ENCODE measurements at regions not wholly inside any gene's neighbourhood (a gene's known extent, or its start where the extent isn't known, plus 50 kb on each side); places are given as distances from the start of the nearest gene placed in this dataset.

DNA sequence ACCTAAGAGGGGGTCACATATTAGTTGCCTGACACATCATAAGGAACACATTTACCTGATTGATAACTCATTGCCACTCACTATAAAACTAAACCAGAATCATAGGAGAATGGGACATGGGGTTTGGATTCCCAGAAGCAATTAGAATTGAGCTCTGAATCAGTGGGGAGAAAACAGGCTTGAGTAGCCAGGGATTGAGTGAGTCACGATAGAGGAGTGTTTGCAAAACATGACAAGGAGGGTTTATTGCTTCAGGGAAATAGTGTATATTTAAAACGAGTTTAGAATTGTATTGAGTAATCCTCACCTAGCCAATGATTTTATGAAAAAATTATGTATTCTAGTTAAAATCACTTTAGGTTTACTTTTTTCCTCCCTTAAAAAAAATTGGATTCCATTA lies 101.1 kb upstream of the THRB start:
- no peak overlapping the region for H3K4me3 ChIP-seq (ENCODE audit: low read depth, low read length)
- TF ChIP-seq, protein P1, sequence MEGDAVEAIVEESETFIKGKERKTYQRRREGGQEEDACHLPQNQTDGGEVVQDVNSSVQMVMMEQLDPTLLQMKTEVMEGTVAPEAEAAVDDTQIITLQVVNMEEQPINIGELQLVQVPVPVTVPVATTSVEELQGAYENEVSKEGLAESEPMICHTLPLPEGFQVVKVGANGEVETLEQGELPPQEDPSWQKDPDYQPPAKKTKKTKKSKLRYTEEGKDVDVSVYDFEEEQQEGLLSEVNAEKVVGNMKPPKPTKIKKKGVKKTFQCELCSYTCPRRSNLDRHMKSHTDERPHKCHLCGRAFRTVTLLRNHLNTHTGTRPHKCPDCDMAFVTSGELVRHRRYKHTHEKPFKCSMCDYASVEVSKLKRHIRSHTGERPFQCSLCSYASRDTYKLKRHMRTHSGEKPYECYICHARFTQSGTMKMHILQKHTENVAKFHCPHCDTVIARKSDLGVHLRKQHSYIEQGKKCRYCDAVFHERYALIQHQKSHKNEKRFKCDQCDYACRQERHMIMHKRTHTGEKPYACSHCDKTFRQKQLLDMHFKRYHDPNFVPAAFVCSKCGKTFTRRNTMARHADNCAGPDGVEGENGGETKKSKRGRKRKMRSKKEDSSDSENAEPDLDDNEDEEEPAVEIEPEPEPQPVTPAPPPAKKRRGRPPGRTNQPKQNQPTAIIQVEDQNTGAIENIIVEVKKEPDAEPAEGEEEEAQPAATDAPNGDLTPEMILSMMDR (IDR thresholded peaks at IDR 0.05; ENCODE audit: low read depth, low read length, missing control alignments) = no peak
- no peak for DNase-seq (ENCODE audit: low read depth)

DNA sequence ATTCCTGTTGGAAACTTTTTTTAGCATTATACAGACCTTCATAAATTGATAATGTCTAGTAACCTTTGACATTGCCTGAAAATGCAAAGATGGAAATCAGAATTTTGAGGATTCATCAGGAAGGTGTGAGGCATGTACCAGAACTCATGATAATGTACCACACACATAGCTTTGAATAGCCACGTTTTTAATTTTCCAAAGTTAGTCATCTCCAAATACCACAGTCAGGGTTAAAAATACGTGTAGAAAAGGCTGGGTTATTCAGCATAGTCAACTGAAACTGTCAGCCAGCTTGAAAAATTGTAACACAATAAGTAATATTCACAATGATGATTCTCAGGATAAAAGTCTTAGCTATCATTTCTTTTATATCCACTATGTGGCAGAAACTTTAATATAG lies 102.0 kb upstream of the THRB start:
- H3K4me3 ChIP-seq (ENCODE audit: low read depth, low read length) = no peak overlapping the region
- no peak for DNase-seq (ENCODE audit: low read depth)
- TF ChIP-seq, protein P1 (IDR thresholded peaks at IDR 0.05; ENCODE audit: low read depth, low read length, missing control alignments) = no peak

DNA sequence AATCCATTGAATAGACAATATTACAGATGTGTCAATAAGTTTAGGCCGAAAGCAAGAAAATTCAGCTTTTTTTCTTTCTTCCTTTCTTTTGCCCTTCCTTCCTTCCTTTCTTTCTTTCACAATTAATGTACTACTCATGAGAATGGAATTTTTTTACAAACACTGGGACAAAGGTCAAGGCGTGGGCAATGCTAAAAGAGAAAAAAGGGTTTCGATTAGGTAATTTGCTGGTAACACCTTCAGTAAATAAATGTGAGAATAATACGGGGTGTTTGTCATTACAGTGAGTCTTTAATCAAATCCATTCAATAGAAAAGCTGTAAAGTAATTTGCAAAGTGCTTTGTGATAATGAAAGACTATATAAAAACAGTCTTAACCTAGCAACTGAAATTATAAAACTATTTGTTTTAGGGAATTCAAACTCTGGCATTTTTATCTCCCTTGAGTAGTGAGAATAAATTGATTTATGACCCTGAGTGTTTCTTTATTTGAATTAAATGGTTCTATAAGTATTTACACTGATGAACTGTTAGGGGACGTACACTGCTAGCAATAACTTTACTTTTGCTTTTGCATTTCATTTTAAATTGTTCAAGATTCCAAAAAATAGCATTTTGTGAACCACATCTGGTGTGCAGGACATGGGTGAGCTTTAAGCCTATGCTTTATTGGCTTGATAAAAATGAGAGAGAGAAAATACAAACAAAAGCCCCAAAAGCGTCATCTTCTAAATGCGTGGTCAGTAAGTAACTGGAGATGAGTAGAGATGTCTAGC lies 104.2 kb upstream of the THRB start:
- TF ChIP-seq, protein P1 (IDR thresholded peaks at IDR 0.05; ENCODE audit: low read depth, low read length, missing control alignments) = no peak
- H3K4me3 ChIP-seq (ENCODE audit: low read depth, low read length) = no peak overlapping the region
- DNase-seq (ENCODE audit: low read depth) = no peak

GRCh38 chr3:24601066-24601939 lies 106.7 kb upstream of the THRB start:
- DNase-seq (ENCODE audit: low read depth) = no peak
- no peak overlapping the region for H3K4me3 ChIP-seq (ENCODE audit: low read depth, low read length)
- TF ChIP-seq, protein P1 (IDR thresholded peaks at IDR 0.05; ENCODE audit: low read depth, low read length, missing control alignments) = no peak

DNA sequence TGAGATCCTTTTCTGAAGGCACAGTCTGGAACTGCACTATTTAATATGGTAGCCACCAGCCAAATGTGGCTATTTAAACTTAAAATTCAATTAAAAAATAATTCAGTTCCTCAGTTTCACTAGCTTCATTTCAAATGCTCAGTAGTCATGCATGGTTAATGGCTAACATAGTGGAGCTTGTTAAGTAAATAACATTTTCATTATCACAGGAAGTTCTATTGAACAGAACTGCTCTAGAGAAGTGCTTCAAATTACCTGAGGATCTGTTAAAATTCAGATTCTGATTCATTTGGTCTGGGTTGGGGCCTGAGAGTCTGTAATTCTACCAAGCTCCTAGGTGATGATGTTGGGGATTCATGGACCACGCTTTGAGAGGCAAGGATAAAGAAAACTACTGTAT lies 109.6 kb upstream of the THRB start:
- no peak for DNase-seq (ENCODE audit: low read depth)
- TF ChIP-seq, protein P1 (IDR thresholded peaks at IDR 0.05; ENCODE audit: low read depth, low read length, missing control alignments) = no peak
- H3K4me3 ChIP-seq (ENCODE audit: low read depth, low read length) = no peak overlapping the region

- no peak for DNase-seq (ENCODE audit: low read depth)
- H3K4me3 ChIP-seq (ENCODE audit: low read depth, low read length) = no peak overlapping the region
- TF ChIP-seq, protein P1 (IDR thresholded peaks at IDR 0.05; ENCODE audit: low read depth, low read length, missing control alignments) = no peak
Measured at GRCh38 chr3:24605511-24606028, 110.9 kb upstream of the THRB start.

Data from GM12864 (cell line).